22Rv1 (cell line): ENCODE measurements at regions not wholly inside any gene's neighbourhood (a gene's known extent, or its start where the extent isn't known, plus 50 kb on each side); places are given as distances from the start of the nearest gene placed in this dataset.

Source experiments
- ZFX ChIP-seq: fragments of 450-650 bp; IDR thresholded peaks from 2 replicates; pipeline ENCODE4 v1.6.1; 2017; ENCODE audit warnings: antibody characterized with exemption, borderline replicate concordance
- TF ChIP-seq, protein P1 (sequence below): fragments of 450-650 bp; IDR thresholded peaks from 2 replicates; pipeline ENCODE4 v1.5.1; 2017; ENCODE audit warnings: mild to moderate bottlenecking

DNA sequence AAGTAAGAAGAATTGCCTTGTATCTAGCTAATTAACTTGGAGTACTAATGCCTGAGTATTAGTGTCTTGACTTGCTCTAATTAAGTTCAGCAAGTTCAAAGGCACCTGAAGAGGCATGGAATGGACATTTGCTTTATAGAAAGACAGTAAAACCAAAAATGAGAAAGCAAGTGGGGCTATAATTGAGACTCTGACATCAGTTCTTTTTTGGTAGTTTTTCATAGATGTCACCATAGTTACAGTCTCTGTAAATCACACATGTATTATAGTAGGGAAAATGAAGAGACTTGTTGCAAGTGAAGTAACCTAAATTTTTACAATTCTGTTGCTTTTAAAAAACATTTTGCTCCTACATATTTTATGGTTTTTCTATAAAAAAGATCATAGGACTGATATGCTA, 178.0 kb downstream of the HIPK3 start:
- TF ChIP-seq, protein P1, sequence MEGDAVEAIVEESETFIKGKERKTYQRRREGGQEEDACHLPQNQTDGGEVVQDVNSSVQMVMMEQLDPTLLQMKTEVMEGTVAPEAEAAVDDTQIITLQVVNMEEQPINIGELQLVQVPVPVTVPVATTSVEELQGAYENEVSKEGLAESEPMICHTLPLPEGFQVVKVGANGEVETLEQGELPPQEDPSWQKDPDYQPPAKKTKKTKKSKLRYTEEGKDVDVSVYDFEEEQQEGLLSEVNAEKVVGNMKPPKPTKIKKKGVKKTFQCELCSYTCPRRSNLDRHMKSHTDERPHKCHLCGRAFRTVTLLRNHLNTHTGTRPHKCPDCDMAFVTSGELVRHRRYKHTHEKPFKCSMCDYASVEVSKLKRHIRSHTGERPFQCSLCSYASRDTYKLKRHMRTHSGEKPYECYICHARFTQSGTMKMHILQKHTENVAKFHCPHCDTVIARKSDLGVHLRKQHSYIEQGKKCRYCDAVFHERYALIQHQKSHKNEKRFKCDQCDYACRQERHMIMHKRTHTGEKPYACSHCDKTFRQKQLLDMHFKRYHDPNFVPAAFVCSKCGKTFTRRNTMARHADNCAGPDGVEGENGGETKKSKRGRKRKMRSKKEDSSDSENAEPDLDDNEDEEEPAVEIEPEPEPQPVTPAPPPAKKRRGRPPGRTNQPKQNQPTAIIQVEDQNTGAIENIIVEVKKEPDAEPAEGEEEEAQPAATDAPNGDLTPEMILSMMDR = no peak
- no peak for TF ChIP-seq ZFX
